AG04450 (cell line): ENCODE measurements at regions not wholly inside any gene's neighbourhood (a gene's known extent, or its start where the extent isn't known, plus 50 kb on each side); places are given as distances from the start of the nearest gene placed in this dataset.

ENCODE experiments used
- CTCF ChIA-PET: fragments of 300-600, 350-600 bp; formaldehyde crosslinking; extraction: SDS; loops from one replicate; lab custom pipeline; 2022; ENCODE audit warnings: antibody characterized with exemption, inconsistent platforms; lab: Charles Lee
- POLR2A ChIA-PET: fragments of 350-600 bp; formaldehyde crosslinking; extraction: SDS; loops from one replicate; lab custom pipeline; 2021; ENCODE audit warnings: antibody characterized with exemption, inconsistent platforms; lab: Yijun Ruan, JAX
- DNase-seq: peaks from one replicate; pipeline ENCODE4 v3.0.0-alpha.2; 2011; ENCODE audit warnings: low read depth, low spot score
- H3K27ac ChIP-seq: one replicate; pipeline ENCODE4 v1.5.1; 2012; ENCODE audit warnings: low read depth, low read length, control low read depth
- H3K27me3 ChIP-seq: one replicate; pipeline ENCODE4 v1.6.0; 2012; ENCODE audit warnings: low read length; ENCODE audit not compliant: control insufficient read depth, insufficient read depth
- H3K4me3 ChIP-seq: 2 replicates; pipeline ENCODE4 v1.5.1; 2011; ENCODE audit warnings: mild to moderate bottlenecking, low read depth, low read length, control low read depth
- H3K9me3 ChIP-seq: 2 replicates; pipeline ENCODE4 v1.5.1; 2012; ENCODE audit warnings: low read length; ENCODE audit not compliant: control insufficient read depth, insufficient read depth
- CTCF ChIP-seq: IDR thresholded peaks from 2 replicates; pipeline ENCODE4 v1.5.1; 2011; ENCODE audit warnings: low read depth, low read length, control low read depth, inconsistent platforms

GRCh38 chr13:72424059-72424458 lies 303.4 kb downstream of the MZT1 start:
- Histone ChIP-seq H3K27ac (no peak overlapping the region), H3K27me3 (no peaks in the 10 kb centered on the region), H3K9me3 (no peaks in the 10 kb centered on the region), H3K4me3 (no peak overlapping the region)
- no peak for DNase-seq
- POLR2A ChIA-PET, result no interaction called here
- CTCF ChIA-PET, result no interaction called here
- no peak for TF ChIP-seq CTCF

GRCh38 chr13:72415817-72416216 lies 311.6 kb downstream of the MZT1 start:
- no peak for TF ChIP-seq CTCF
- H3K4me3 ChIP-seq, result no peak overlapping the region
- POLR2A ChIA-PET, result no interaction called here
- CTCF ChIA-PET, result no interaction called here
- H3K27ac ChIP-seq, result no peak overlapping the region
- H3K9me3 ChIP-seq, result no peaks in the 10 kb centered on the region
- no peaks in the 10 kb centered on the region for H3K27me3 ChIP-seq
- no peak for DNase-seq

GRCh38 chr13:72412481-72412880 lies 314.9 kb downstream of the MZT1 start:
- POLR2A ChIA-PET, result no interaction called here
- no peak for DNase-seq

GRCh38 chr13:72405441-72405840 lies 322.0 kb downstream of the MZT1 start:
- Histone ChIP-seq H3K4me3 (no peak overlapping the region), H3K27ac (no peak overlapping the region), H3K27me3 (no peaks in the 10 kb centered on the region), H3K9me3 (no peaks in the 10 kb centered on the region)
- DNase-seq, result no peak
- ChIA-PET POLR2A (no interaction called here), CTCF (no interaction called here)
- TF ChIP-seq CTCF, result no peak

More at GRCh38 chr13:72412481-72412880, 314.9 kb downstream of the MZT1 start:
- TF ChIP-seq CTCF, result no peak
- no peaks in the 10 kb centered on the region for H3K9me3 ChIP-seq
- H3K4me3 ChIP-seq, result no peak overlapping the region
- H3K27ac ChIP-seq, result no peak overlapping the region
- H3K27me3 ChIP-seq, result no peaks in the 10 kb centered on the region
- CTCF ChIA-PET, result no interaction called here

GRCh38 chr13:72403396-72404010 lies 323.9 kb downstream of the MZT1 start:
- ChIA-PET CTCF (no interaction called here), POLR2A (no interaction called here)
- Histone ChIP-seq H3K27me3 (no peaks in the 10 kb centered on the region), H3K27ac (no peak overlapping the region), H3K4me3 (no peak overlapping the region), H3K9me3 (no peaks in the 10 kb centered on the region)
- no peak for TF ChIP-seq CTCF
- DNase-seq, result no peak
